IMR-90 (cell line): ENCODE measurements at regions not wholly inside any gene's neighbourhood (a gene's known extent, or its start where the extent isn't known, plus 50 kb on each side); places are given as distances from the start of the nearest gene placed in this dataset.

ENCODE experiments used
- ATAC-seq: fragments of 200-7000 bp; cut with Tn5 transposase; 2 replicates; pipeline ENCODE4 v1.9.1; 2020; ENCODE audit warnings: low read depth, mild to moderate bottlenecking, moderate library complexity
- BruUV-seq: library from RNA; stranded (reverse); fragments of 400-500 nt; replicated peaks from 2 replicates; lab custom pipeline; 2021; lab: Mats Ljungman, UMichigan
- CTCF ChIA-PET: fragments of 300-600 bp; formaldehyde crosslinking; extraction: SDS; loops from one replicate; lab custom pipeline; 2021; ENCODE audit warnings: antibody characterized with exemption; lab: Yijun Ruan, JAX
- POLR2A ChIA-PET: fragments of 300-600 bp; sonication (Branson Sonifier 250); formaldehyde crosslinking; loops from one replicate; lab custom pipeline; 2022; ENCODE audit warnings: antibody characterized with exemption; ENCODE audit not compliant: unreplicated experiment; lab: Charles Lee
- DNase-seq: peaks from one replicate; pipeline ENCODE4 v3.0.0; 2013
- H2AFZ ChIP-seq: replicated peaks from 2 replicates; pipeline ENCODE3; 2013; ENCODE audit warnings: low read length, mild to moderate bottlenecking; ENCODE audit not compliant: poor library complexity
- H2AK5ac ChIP-seq: 2 replicates; pipeline ENCODE4 v1.6.1; 2013; ENCODE audit warnings: low read depth, low read length, inconsistent platforms
- H2AK9ac ChIP-seq: replicated peaks from 2 replicates; pipeline ENCODE3; 2013; ENCODE audit warnings: mild to moderate bottlenecking, low read depth, low read length, moderate library complexity; ENCODE audit not compliant: poor library complexity
- H2BK120ac ChIP-seq: 2 replicates; pipeline ENCODE4 v1.6.1; 2013; ENCODE audit warnings: low read depth, low read length, inconsistent platforms
- H2BK15ac ChIP-seq: 3 replicates; pipeline ENCODE4 v1.6.1; 2013; ENCODE audit warnings: low read depth, low read length, inconsistent platforms
- H2BK20ac ChIP-seq: 2 replicates; pipeline ENCODE4 v1.6.1; 2013; ENCODE audit warnings: low read depth, mild to moderate bottlenecking, inconsistent platforms, low read length, moderate library complexity
- H2BK5ac ChIP-seq: 2 replicates; pipeline ENCODE4 v1.6.1; 2013; ENCODE audit warnings: mild to moderate bottlenecking, low read depth, low read length, inconsistent platforms; ENCODE audit not compliant: poor library complexity, severe bottlenecking
- H3K14ac ChIP-seq: replicated peaks from 2 replicates; pipeline ENCODE4 v1.6.1; 2013; ENCODE audit warnings: low read depth, low read length, inconsistent platforms
- H3K18ac ChIP-seq: 2 replicates; pipeline ENCODE4 v1.6.1; 2013; ENCODE audit warnings: low read depth, low read length, control low read depth
- H3K23ac ChIP-seq: 2 replicates; pipeline ENCODE4 v1.6.1; 2013; ENCODE audit warnings: low read depth, low read length, inconsistent platforms
- H3K27ac ChIP-seq: 2 replicates; pipeline ENCODE4 v1.5.1; 2013; ENCODE audit warnings: mild to moderate bottlenecking, control low read depth, low read length; ENCODE audit not compliant: insufficient read depth
- H3K27me3 ChIP-seq: 2 replicates; pipeline ENCODE4 v1.6.1; 2013; ENCODE audit warnings: low read length; ENCODE audit not compliant: control insufficient read depth, insufficient read depth
- H3K36me3 ChIP-seq: 2 replicates; pipeline ENCODE4 v1.6.1; 2013; ENCODE audit warnings: low read length, mixed read lengths; ENCODE audit not compliant: control insufficient read depth, insufficient read depth
- H3K4ac ChIP-seq: 2 replicates; pipeline ENCODE4 v1.6.1; 2013; ENCODE audit warnings: low read depth, low read length, inconsistent platforms
- H3K4me1 ChIP-seq: 2 replicates; pipeline ENCODE4 v1.6.1; 2013; ENCODE audit warnings: low read length, mixed read lengths; ENCODE audit not compliant: control insufficient read depth, insufficient read depth
- H3K4me2 ChIP-seq: 2 replicates; pipeline ENCODE4 v1.6.1; 2013; ENCODE audit warnings: low read depth, mild to moderate bottlenecking, control low read depth, low read length, moderate library complexity
- H3K4me3 ChIP-seq: 2 replicates; pipeline ENCODE4 v1.5.1; 2013; ENCODE audit warnings: low read depth, mild to moderate bottlenecking, control low read depth, low read length, moderate library complexity; ENCODE audit not compliant: insufficient read depth
- H3K56ac ChIP-seq: 2 replicates; pipeline ENCODE4 v1.6.1; 2013; ENCODE audit warnings: low read length, inconsistent platforms; ENCODE audit not compliant: insufficient read depth; ENCODE audit errors: extremely low read depth
- H3K79me1 ChIP-seq, 2 experiments: 2 replicates each; pipeline ENCODE4 v1.6.1; 2013; ENCODE audit warnings: low read length in 2 of 2, inconsistent platforms in 1 of 2, low read depth in 1 of 2
- H3K9ac ChIP-seq: 2 replicates; pipeline ENCODE4 v1.6.1; 2013; ENCODE audit warnings: low read depth, low read length, control low read depth
- H3K9me1 ChIP-seq: 2 replicates; pipeline ENCODE4 v1.6.1; 2013; ENCODE audit warnings: low read length, inconsistent platforms; ENCODE audit not compliant: insufficient read depth
- H3K9me3 ChIP-seq: 2 replicates; pipeline ENCODE4 v1.6.1; 2013; ENCODE audit warnings: low read length; ENCODE audit not compliant: control insufficient read depth, insufficient read depth
- H4K20me1 ChIP-seq: 2 replicates; pipeline ENCODE4 v1.6.1; 2013; ENCODE audit warnings: low read length, inconsistent platforms; ENCODE audit not compliant: insufficient read depth
- H4K5ac ChIP-seq: 2 replicates; pipeline ENCODE4 v1.6.1; 2013; ENCODE audit warnings: mild to moderate bottlenecking, low read depth, low read length, control low read depth
- H4K8ac ChIP-seq, 2 experiments: 2 replicates each; pipeline ENCODE4 v1.6.1; 2013; ENCODE audit warnings: low read depth in 2 of 2, low read length in 2 of 2, control low read depth in 1 of 2, inconsistent platforms in 1 of 2
- H4K91ac ChIP-seq: 2 replicates; pipeline ENCODE4 v1.6.1; 2013; ENCODE audit warnings: low read depth, low read length, inconsistent platforms; ENCODE audit not compliant: insufficient read depth
- BHLHE40 ChIP-seq: fragments of 150-350 bp; IDR thresholded peaks from 2 replicates; pipeline ENCODE4 v1.6.1; 2016; ENCODE audit warnings: mild to moderate bottlenecking, low read depth, low read length
- CEBPB ChIP-seq: IDR thresholded peaks from 2 replicates; pipeline ENCODE4 v1.6.1; 2012; ENCODE audit warnings: low read depth, low read length, improper control_type of control experiment
- ELK1 ChIP-seq: fragments of 150-350 bp; IDR thresholded peaks from 2 replicates; pipeline ENCODE4 v1.6.1; 2016; ENCODE audit warnings: low read depth, mild to moderate bottlenecking, low read length, moderate library complexity, borderline replicate concordance
- FOS ChIP-seq: fragments of 150-350 bp; IDR thresholded peaks from 2 replicates; pipeline ENCODE4 v1.6.1; 2016; ENCODE audit warnings: low read depth, low read length
- MAFK ChIP-seq: IDR thresholded peaks from 2 replicates; pipeline ENCODE4 v1.6.1; 2012; ENCODE audit warnings: low read depth, low read length, improper control_type of control experiment
- MAZ ChIP-seq: IDR thresholded peaks from 2 replicates; pipeline ENCODE4 v1.6.1; 2012; ENCODE audit warnings: low read depth, mild to moderate bottlenecking, low read length, improper control_type of control experiment, moderate library complexity, borderline replicate concordance
- MXI1 ChIP-seq: IDR thresholded peaks from 2 replicates; pipeline ENCODE4 v1.6.1; 2012; ENCODE audit warnings: low read depth, mild to moderate bottlenecking, low read length, moderate library complexity, borderline replicate concordance
- NFE2L2 ChIP-seq: fragments of 150-350 bp; IDR thresholded peaks from 2 replicates; pipeline ENCODE4 v1.6.1; 2016; ENCODE audit warnings: low read depth, mild to moderate bottlenecking, low read length
- POLR2A ChIP-seq: IDR thresholded peaks from 2 replicates; pipeline ENCODE4 v1.6.1; 2012; ENCODE audit warnings: mild to moderate bottlenecking, low read depth, low read length
- RAD21 ChIP-seq: IDR thresholded peaks from 2 replicates; pipeline ENCODE4 v1.6.1; 2012; ENCODE audit warnings: low read length, improper control_type of control experiment
- RCOR1 ChIP-seq: IDR thresholded peaks from 2 replicates; pipeline ENCODE4 v1.6.1; 2012; ENCODE audit warnings: mild to moderate bottlenecking, low read length, improper control_type of control experiment; ENCODE audit not compliant: insufficient replicate concordance
- RFX5 ChIP-seq: IDR thresholded peaks from 2 replicates; pipeline ENCODE4 v1.8.0; 2012; ENCODE audit warnings: low read depth, mild to moderate bottlenecking, low read length, moderate library complexity
- SMC3 ChIP-seq: fragments of 150-350 bp; IDR thresholded peaks from 2 replicates; pipeline ENCODE4 v1.6.1; 2016; ENCODE audit warnings: low read depth, mild to moderate bottlenecking, antibody characterized with exemption, low read length, moderate library complexity
- WGBS, 2 experiments: methylation state at CpG; one replicate each; pipeline versions ENCODE4 v1.1.5 to v1.1.7; 2013; ENCODE audit warnings: missing lambda C conversion rate in 2 of 2; ENCODE audit not compliant: insufficient read length in 1 of 2; ENCODE audit errors: extremely low coverage in 2 of 2; 5-methylcytosine and 5-hydroxymethylcytosine counted together
- dilution Hi-C: fragments of 300-500 bp; cut with HindIII; formaldehyde crosslinking; loops from one replicate; pipeline ENCODE4 v1.14.3; 2018; ENCODE audit warnings: low sequenced_read_pairs; ENCODE audit not compliant: unreplicated experiment
- in situ Hi-C: fragments of 300-500 bp; cut with MboI; formaldehyde crosslinking; loops from 3 replicates; pipeline ENCODE4 v1.14.3; 2019; ENCODE audit warnings: low sequenced_read_pairs, inconsistent platforms, mixed read lengths
- intact Hi-C: fragments of 100-400 bp; cut with micrococcal nuclease; formaldehyde crosslinking; loops from 2 replicates; pipeline ENCODE4 v1.10.0; 2022
- TF ChIP-seq, protein P1 (sequence below): fragments of 150-350 bp; IDR thresholded peaks from 2 replicates; pipeline ENCODE4 v1.6.1; 2017; ENCODE audit warnings: mild to moderate bottlenecking, antibody characterized with exemption, low read length, low read depth
- TF ChIP-seq, protein P2 (sequence below): conservative IDR thresholded peaks from 2 replicates; pipeline ENCODE4 v1.5.1; 2012; ENCODE audit warnings: mild to moderate bottlenecking, low read depth, low read length, improper control_type of control experiment

- H3K27me3 ChIP-seq, result no peaks in the 10 kb centered on the region
- H2BK15ac ChIP-seq, result no peak overlapping the region
- H2AK9ac ChIP-seq, result no peak overlapping the region
- no peak overlapping the region for H3K27ac ChIP-seq
- H3K23ac ChIP-seq, result no peak overlapping the region
- TF ChIP-seq MAZ (no peak), SMC3 (no peak), CEBPB (no peak), MXI1 (no peak), ELK1 (no peak), RAD21 (no peak), NFE2L2 (no peak), RCOR1 (no peak), FOS (no peak), BHLHE40 (no peak), RFX5 (no peak), POLR2A (no peak), MAFK (no peak)
- TF ChIP-seq, protein P1, sequence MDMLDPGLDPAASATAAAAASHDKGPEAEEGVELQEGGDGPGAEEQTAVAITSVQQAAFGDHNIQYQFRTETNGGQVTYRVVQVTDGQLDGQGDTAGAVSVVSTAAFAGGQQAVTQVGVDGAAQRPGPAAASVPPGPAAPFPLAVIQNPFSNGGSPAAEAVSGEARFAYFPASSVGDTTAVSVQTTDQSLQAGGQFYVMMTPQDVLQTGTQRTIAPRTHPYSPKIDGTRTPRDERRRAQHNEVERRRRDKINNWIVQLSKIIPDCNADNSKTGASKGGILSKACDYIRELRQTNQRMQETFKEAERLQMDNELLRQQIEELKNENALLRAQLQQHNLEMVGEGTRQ, result no peak
- TF ChIP-seq, protein P2, sequence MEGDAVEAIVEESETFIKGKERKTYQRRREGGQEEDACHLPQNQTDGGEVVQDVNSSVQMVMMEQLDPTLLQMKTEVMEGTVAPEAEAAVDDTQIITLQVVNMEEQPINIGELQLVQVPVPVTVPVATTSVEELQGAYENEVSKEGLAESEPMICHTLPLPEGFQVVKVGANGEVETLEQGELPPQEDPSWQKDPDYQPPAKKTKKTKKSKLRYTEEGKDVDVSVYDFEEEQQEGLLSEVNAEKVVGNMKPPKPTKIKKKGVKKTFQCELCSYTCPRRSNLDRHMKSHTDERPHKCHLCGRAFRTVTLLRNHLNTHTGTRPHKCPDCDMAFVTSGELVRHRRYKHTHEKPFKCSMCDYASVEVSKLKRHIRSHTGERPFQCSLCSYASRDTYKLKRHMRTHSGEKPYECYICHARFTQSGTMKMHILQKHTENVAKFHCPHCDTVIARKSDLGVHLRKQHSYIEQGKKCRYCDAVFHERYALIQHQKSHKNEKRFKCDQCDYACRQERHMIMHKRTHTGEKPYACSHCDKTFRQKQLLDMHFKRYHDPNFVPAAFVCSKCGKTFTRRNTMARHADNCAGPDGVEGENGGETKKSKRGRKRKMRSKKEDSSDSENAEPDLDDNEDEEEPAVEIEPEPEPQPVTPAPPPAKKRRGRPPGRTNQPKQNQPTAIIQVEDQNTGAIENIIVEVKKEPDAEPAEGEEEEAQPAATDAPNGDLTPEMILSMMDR, result no peak
- WGBS, 2 experiments, result no CpG with 5 or more reads among the region's 4 CpGs
- in situ Hi-C loops, result no loop called here
- H3K4me3 ChIP-seq, result no peak overlapping the region
- no peaks in the 10 kb centered on the region for H3K79me1 ChIP-seq
- no peak overlapping the region for H3K4me2 ChIP-seq
- no peaks in the 10 kb centered on the region for H3K9me1 ChIP-seq
- H2BK20ac ChIP-seq, result no peak overlapping the region
- ATAC-seq (no peak), DNase-seq (no peak)
- no TSS peak for BruUV-seq
- H3K4ac ChIP-seq, result no peak overlapping the region
- H2AK5ac ChIP-seq, result no peak overlapping the region
- H2BK120ac ChIP-seq, result no peak overlapping the region
- no peaks in the 10 kb centered on the region for H3K9me3 ChIP-seq
- H2BK5ac ChIP-seq, result no peak overlapping the region
- intact Hi-C loops, result no loop called here
- no peak overlapping the region for H3K14ac ChIP-seq
- CTCF ChIA-PET, result interaction anchor here (0.6 kb wide), 1 partner anchor 112 kb away, joined by 3 read pairs; no protein-coding TSS in a partner anchor
- H3K18ac ChIP-seq, result no peak overlapping the region
- H4K20me1 ChIP-seq, result no peaks in the 10 kb centered on the region
- no peak overlapping the region for H3K56ac ChIP-seq
- POLR2A ChIA-PET, result no interaction called here
- H4K8ac ChIP-seq, result no peak overlapping the region
- dilution Hi-C loops, result no loop called here
- no peaks in the 10 kb centered on the region for H3K36me3 ChIP-seq
- no peak overlapping the region for H3K9ac ChIP-seq
- no peak overlapping the region for H4K91ac ChIP-seq
- H4K5ac ChIP-seq, result no peak overlapping the region
- H3K4me1 ChIP-seq, result no peaks in the 10 kb centered on the region
- H2AFZ ChIP-seq, result no peak overlapping the region
Observed at GRCh38 chr5:125286271-125286670, 539.8 kb upstream of the ZNF608 start.
